ENCODE measurements at regions not wholly inside any gene's neighbourhood (a gene's known extent, or its start where the extent isn't known, plus 50 kb on each side); places are given as distances from the start of the nearest gene placed in this dataset.

- TF ChIP-seq CTCF (IDR thresholded peaks at IDR 0.05) (no peak), POLR2A (IDR thresholded peaks at IDR 0.05) (no peak)
Observed at GRCh38 chr3:59251869-59252268, 202.0 kb upstream of the CFAP20DC start.
